ENCODE measurements at regions not wholly inside any gene's neighbourhood (a gene's known extent, or its start where the extent isn't known, plus 50 kb on each side); places are given as distances from the start of the nearest gene placed in this dataset.

DNA sequence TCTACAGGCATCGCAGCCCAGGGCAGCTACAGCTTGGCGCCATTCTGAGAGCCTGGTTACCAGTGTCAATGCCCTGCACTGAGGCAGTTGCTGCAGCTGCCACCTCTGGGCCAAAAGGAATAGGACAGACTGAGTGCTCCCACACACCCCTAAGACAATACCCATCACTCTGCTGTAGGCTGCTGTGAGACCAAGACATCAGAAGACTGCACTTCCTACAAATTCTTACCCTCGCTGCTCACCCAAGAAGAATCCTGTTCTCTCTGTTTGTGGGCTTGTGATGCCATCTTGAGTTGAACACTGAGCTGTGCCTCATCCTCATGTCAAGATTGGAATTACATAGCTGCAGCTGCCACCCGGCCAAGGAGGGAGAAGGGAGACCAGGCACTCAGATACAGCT, 1847.0 kb upstream of the PCDH10 start:
- no peak for TF ChIP-seq CEBPZ (IDR thresholded peaks at IDR 0.05; ENCODE audit: borderline replicate concordance, low read depth, low read length)
- TF ChIP-seq, protein P1, sequence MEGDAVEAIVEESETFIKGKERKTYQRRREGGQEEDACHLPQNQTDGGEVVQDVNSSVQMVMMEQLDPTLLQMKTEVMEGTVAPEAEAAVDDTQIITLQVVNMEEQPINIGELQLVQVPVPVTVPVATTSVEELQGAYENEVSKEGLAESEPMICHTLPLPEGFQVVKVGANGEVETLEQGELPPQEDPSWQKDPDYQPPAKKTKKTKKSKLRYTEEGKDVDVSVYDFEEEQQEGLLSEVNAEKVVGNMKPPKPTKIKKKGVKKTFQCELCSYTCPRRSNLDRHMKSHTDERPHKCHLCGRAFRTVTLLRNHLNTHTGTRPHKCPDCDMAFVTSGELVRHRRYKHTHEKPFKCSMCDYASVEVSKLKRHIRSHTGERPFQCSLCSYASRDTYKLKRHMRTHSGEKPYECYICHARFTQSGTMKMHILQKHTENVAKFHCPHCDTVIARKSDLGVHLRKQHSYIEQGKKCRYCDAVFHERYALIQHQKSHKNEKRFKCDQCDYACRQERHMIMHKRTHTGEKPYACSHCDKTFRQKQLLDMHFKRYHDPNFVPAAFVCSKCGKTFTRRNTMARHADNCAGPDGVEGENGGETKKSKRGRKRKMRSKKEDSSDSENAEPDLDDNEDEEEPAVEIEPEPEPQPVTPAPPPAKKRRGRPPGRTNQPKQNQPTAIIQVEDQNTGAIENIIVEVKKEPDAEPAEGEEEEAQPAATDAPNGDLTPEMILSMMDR (IDR thresholded peaks at IDR 0.05 in 2 of 3, conservative IDR thresholded peaks at IDR 0.05 in 1 of 3; ENCODE audit: insufficient read depth in 2 of 3, low read depth in 1 of 3, low read length in 3 of 3) = no peak
- no peak for TF ChIP-seq POLR2A (conservative IDR thresholded peaks at IDR 0.05)
- no peak for TF ChIP-seq JUND (IDR thresholded peaks at IDR 0.05; ENCODE audit: borderline replicate concordance, low read depth, low read length)
- no peak for TF ChIP-seq JUND (tag; IDR thresholded peaks at IDR 0.05; ENCODE audit: borderline replicate concordance, low read depth, low read length)
- no peak for TF ChIP-seq U2AF1 (optimal IDR thresholded peaks at IDR 0.05; ENCODE audit: low read depth, low read length)
- TF ChIP-seq USF1 (CRISPR knock-in tag; IDR thresholded peaks at IDR 0.05) = no peak
- TF ChIP-seq KLF13 (tag; IDR thresholded peaks at IDR 0.05; ENCODE audit: borderline replicate concordance, low read depth) = no peak
- TF ChIP-seq NRF1 (conservative IDR thresholded peaks at IDR 0.05 in 1 of 2, IDR thresholded peaks at IDR 0.05 in 1 of 2) = no peak
